NCI-H1417 treated with DMSO at 0.1 percent for 48 hours (cell line): ENCODE measurements at regions not wholly inside any gene's neighbourhood (a gene's known extent, or its start where the extent isn't known, plus 50 kb on each side); places are given as distances from the start of the nearest gene placed in this dataset.
"Not testable (repeated sequence)": the region's sequence is repeated elsewhere in the genome, so short reads cannot be mapped to it uniquely, and the experiment has no call there.

Source experiments
- DNase-seq: peaks from one replicate; lab custom pipeline; 2025; lab: John Stamatoyannopoulos, UW

- DNase-seq: no peak
These were observed 1064.0 kb upstream of the SEMA6A start for GRCh38 chr5:117638581-117638980.

GRCh38 chr5:117633093-117633492 is 1058.5 kb upstream of the SEMA6A start:
- no peak for DNase-seq

GRCh38 chr5:117624201-117624600 is 1049.6 kb upstream of the SEMA6A start:
- no peak for DNase-seq

GRCh38 chr5:117623042-117623805 is 1048.6 kb upstream of the SEMA6A start:
- DNase-seq: no peak

- no peak for DNase-seq
These were observed 1047.3 kb upstream of the SEMA6A start for GRCh38 chr5:117621921-117622320.

- DNase-seq: no peak
These were observed 1040.6 kb upstream of the SEMA6A start for GRCh38 chr5:117615226-117615625.

GRCh38 chr5:117614408-117614807 is 1039.8 kb upstream of the SEMA6A start:
- no peak for DNase-seq

- DNase-seq: no peak
These were observed 1030.2 kb upstream of the SEMA6A start for GRCh38 chr5:117604845-117605244.

GRCh38 chr5:117599811-117600210 is 1025.2 kb upstream of the SEMA6A start:
- DNase-seq: not testable (repeated sequence)

- DNase-seq: no peak
These were observed 1019.5 kb upstream of the SEMA6A start for GRCh38 chr5:117594166-117594565.

GRCh38 chr5:117590944-117591343 is 1016.3 kb upstream of the SEMA6A start:
- no peak for DNase-seq

GRCh38 chr5:117588611-117589010 is 1014.0 kb upstream of the SEMA6A start:
- no peak for DNase-seq

GRCh38 chr5:117587111-117587510 is 1012.5 kb upstream of the SEMA6A start:
- DNase-seq: no peak

GRCh38 chr5:117568622-117569021 is 994.0 kb upstream of the SEMA6A start:
- DNase-seq: no peak

- DNase-seq: no peak
These were observed 993.5 kb upstream of the SEMA6A start for GRCh38 chr5:117568126-117568525.

GRCh38 chr5:117562647-117563046 is 988.0 kb upstream of the SEMA6A start:
- DNase-seq: no peak

GRCh38 chr5:117561531-117561930 is 986.9 kb upstream of the SEMA6A start:
- no peak for DNase-seq

- DNase-seq: no peak
These were observed 984.6 kb upstream of the SEMA6A start for GRCh38 chr5:117559005-117559844.

- DNase-seq: no peak
These were observed 976.6 kb upstream of the SEMA6A start for GRCh38 chr5:117551236-117551635.

- DNase-seq: no peak
These were observed 972.6 kb upstream of the SEMA6A start for GRCh38 chr5:117547192-117547591.

- no peak for DNase-seq
These were observed 965.1 kb upstream of the SEMA6A start for GRCh38 chr5:117539692-117540091.

- no peak for DNase-seq
These were observed 959.2 kb upstream of the SEMA6A start for GRCh38 chr5:117533792-117534191.

- DNase-seq: not testable (repeated sequence)
These were observed 958.5 kb upstream of the SEMA6A start for GRCh38 chr5:117533051-117533670.
